AG04449 (cell line): ENCODE measurements at regions not wholly inside any gene's neighbourhood (a gene's known extent, or its start where the extent isn't known, plus 50 kb on each side); places are given as distances from the start of the nearest gene placed in this dataset.

Experiments
- CTCF ChIA-PET: fragments of 350-600 bp; formaldehyde crosslinking; extraction: SDS; loops from one replicate; lab custom pipeline; 2021; ENCODE audit warnings: antibody characterized with exemption; lab: Yijun Ruan, JAX
- POLR2A ChIA-PET: fragments of 400-600, 350-600 bp; formaldehyde crosslinking; extraction: SDS; loops from one replicate; lab custom pipeline; 2020; ENCODE audit warnings: antibody characterized with exemption, inconsistent platforms; lab: Yijun Ruan, JAX
- DNase-seq: peaks from one replicate; pipeline ENCODE4 v3.0.0-alpha.2; 2010; ENCODE audit warnings: low read depth, low spot score
- H3K4me3 ChIP-seq: 2 replicates; pipeline ENCODE4 v1.5.1; 2011; ENCODE audit warnings: low read depth, mild to moderate bottlenecking, control low read depth, low read length
- CTCF ChIP-seq: IDR thresholded peaks from one replicate; pipeline ENCODE4 v1.5.1; 2011; ENCODE audit warnings: mild to moderate bottlenecking, moderate library complexity, low read length, control low read depth, inconsistent platforms; ENCODE audit not compliant: insufficient read depth; ENCODE audit errors: missing control alignments

GRCh38 chr1:22374001-22374400, 77.7 kb upstream of the ZBTB40 start:
- CTCF ChIA-PET, result no interaction called here
- POLR2A ChIA-PET, result no interaction called here
- no peak for TF ChIP-seq CTCF
- DNase-seq, result no peak
- H3K4me3 ChIP-seq, result no peak overlapping the region

- no peak for TF ChIP-seq CTCF
- H3K4me3 ChIP-seq, result no peak overlapping the region
- DNase-seq, result no peak
- CTCF ChIA-PET, result no interaction called here
- POLR2A ChIA-PET, result no interaction called here
Observed at GRCh38 chr1:22375601-22376000, 76.0 kb upstream of the ZBTB40 start.

- ChIA-PET POLR2A (no interaction called here), CTCF (no interaction called here)
- H3K4me3 ChIP-seq, result no peak overlapping the region
- TF ChIP-seq CTCF, result no peak
- no peak for DNase-seq
Observed at GRCh38 chr1:22376001-22376400, 75.7 kb upstream of the ZBTB40 start.

GRCh38 chr1:22376546-22376945, 75.1 kb upstream of the ZBTB40 start:
- TF ChIP-seq CTCF, result no peak
- ChIA-PET POLR2A (no interaction called here), CTCF (no interaction called here)
- no peak overlapping the region for H3K4me3 ChIP-seq
- no peak for DNase-seq

- DNase-seq, result no peak
- TF ChIP-seq CTCF, result no peak
- POLR2A ChIA-PET, result no interaction called here
- CTCF ChIA-PET, result no interaction called here
- no peak overlapping the region for H3K4me3 ChIP-seq
Observed at GRCh38 chr1:22376976-22377375, 74.7 kb upstream of the ZBTB40 start.

GRCh38 chr1:22379566-22379965, 72.1 kb upstream of the ZBTB40 start:
- ChIA-PET CTCF (interaction anchor here (1.4 kb wide), 1 partner anchor 273 kb away, joined by 5 read pairs; no protein-coding TSS in a partner anchor), POLR2A (no interaction called here)
- H3K4me3 ChIP-seq, result no peak overlapping the region
- TF ChIP-seq CTCF, result no peak
- no peak for DNase-seq
